ENCODE measurements at regions not wholly inside any gene's neighbourhood (a gene's known extent, or its start where the extent isn't known, plus 50 kb on each side); places are given as distances from the start of the nearest gene placed in this dataset.

GRCh38 chr7:47043304-47043703 is 538.6 kb downstream of the TNS3 start:
- Histone ChIP-seq H3K27me3 (replicated peaks; ENCODE audit: insufficient read depth) (no peaks in the 10 kb centered on the region), H3K27ac (no peak overlapping the region), H3K4me3 (no peak overlapping the region), H3K9me3 (no peaks in the 10 kb centered on the region), H3K36me3 (no peaks in the 10 kb centered on the region), H3K4me1 (replicated peaks) (no peaks in the 10 kb centered on the region)
- no peak for DNase-seq (ENCODE audit: low spot score)
- TF ChIP-seq POLR2A (IDR thresholded peaks at IDR 0.05) (no peak), CTCF (IDR thresholded peaks at IDR 0.05) (no peak), POLR2AphosphoS5 (IDR thresholded peaks at IDR 0.05) (no peak)
- intact Hi-C loops (cut with DNase I) = loop anchor here (10.0 kb wide), 1 partner anchor 109 kb away; no protein-coding TSS in a partner anchor
- WGBS = 52% methylated on average over 2 of the region's 2 CpGs

GRCh38 chr7:47042669-47043068 is 539.2 kb downstream of the TNS3 start:
- no peaks in the 10 kb centered on the region for H3K9me3 ChIP-seq
- H3K4me1 ChIP-seq (replicated peaks) = no peaks in the 10 kb centered on the region
- H3K4me3 ChIP-seq = no peak overlapping the region
- H3K27ac ChIP-seq = no peak overlapping the region
- TF ChIP-seq POLR2AphosphoS5 (IDR thresholded peaks at IDR 0.05) (no peak), POLR2A (IDR thresholded peaks at IDR 0.05) (no peak), CTCF (IDR thresholded peaks at IDR 0.05) (no peak)
- H3K27me3 ChIP-seq (replicated peaks; ENCODE audit: insufficient read depth) = no peaks in the 10 kb centered on the region
- no peak for DNase-seq (ENCODE audit: low spot score)
- intact Hi-C loops (cut with DNase I) = loop anchor here (10.0 kb wide), 1 partner anchor 108 kb away; no protein-coding TSS in a partner anchor
- H3K36me3 ChIP-seq = no peaks in the 10 kb centered on the region
- 81% methylated on average over 3 of the region's 3 CpGs for WGBS

DNA sequence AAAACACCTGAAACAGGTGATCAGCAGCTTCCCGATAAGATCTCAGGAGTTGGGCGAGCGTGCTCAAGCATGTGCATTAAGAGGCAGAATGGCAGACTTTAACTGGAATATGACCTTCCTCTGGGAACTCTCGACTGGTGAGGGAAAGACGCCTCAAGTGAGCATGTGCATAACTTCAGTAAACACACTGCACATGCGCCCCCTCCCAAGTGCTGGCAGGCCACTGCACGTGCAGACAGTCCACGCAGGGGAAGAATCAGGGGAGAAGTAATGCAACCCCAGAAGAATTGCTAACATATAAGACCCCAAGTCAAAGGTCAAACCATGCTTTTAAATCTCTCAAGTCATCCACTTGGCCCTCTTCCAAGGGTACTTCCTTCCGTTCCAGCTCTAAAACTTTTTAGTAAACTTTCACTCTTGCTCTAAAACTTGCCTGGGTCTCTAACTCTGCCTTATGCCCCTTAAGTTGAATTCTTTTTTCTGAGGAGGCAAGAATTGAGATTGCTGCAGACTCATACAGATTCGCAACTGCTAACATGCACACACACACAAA is 541.0 kb downstream of the TNS3 start:
- DNase-seq (ENCODE audit: low spot score) = peak; percentile 44
- no peaks in the 10 kb centered on the region for H3K9me3 ChIP-seq
- H3K36me3 ChIP-seq = no peaks in the 10 kb centered on the region
- H3K4me1 ChIP-seq (replicated peaks) = no peaks in the 10 kb centered on the region
- no peak overlapping the region for H3K4me3 ChIP-seq
- intact Hi-C loops (cut with DNase I) = loop anchor here (10.0 kb wide), 1 partner anchor 106 kb away; no protein-coding TSS in a partner anchor
- no peaks in the 10 kb centered on the region for H3K27me3 ChIP-seq (replicated peaks; ENCODE audit: insufficient read depth)
- no peak overlapping the region for H3K27ac ChIP-seq
- peak; percentile 12 for TF ChIP-seq POLR2AphosphoS5 (IDR thresholded peaks at IDR 0.05)
- no peak for TF ChIP-seq POLR2A (IDR thresholded peaks at IDR 0.05)
- WGBS = 34% methylated on average over 10 of the region's 10 CpGs

DNA sequence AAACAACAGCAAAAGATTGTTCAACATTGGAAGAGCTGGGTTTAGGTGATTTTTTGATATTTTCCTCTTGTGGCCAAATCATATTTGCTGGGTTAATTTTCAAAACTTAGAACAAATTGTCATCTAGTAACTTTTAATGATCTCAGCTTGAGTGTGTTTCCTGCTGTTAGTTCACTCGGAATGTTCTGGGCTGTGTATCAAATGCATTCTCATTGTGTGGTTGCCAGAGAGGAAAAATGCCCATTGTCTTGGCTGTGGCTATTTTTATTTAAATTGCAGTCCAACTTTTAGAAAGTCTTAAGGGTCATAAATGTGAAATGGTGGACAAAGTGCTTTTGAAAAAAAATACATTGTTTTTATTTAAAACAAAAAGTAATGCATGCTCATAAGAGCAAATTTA is 542.0 kb downstream of the TNS3 start:
- TF ChIP-seq POLR2AphosphoS5 (IDR thresholded peaks at IDR 0.05) = peak; percentile 50
- no peak for TF ChIP-seq POLR2A (IDR thresholded peaks at IDR 0.05)
- H3K4me1 ChIP-seq (replicated peaks) = no peaks in the 10 kb centered on the region
- 10% methylated on average over 1 of the region's 1 CpG for WGBS
- H3K4me3 ChIP-seq = no peak overlapping the region
- H3K27ac ChIP-seq = peak overlapping the region in 1 of 2 donors; percentile 44
- DNase-seq (ENCODE audit: low spot score) = peak; percentile 28
- intact Hi-C loops (cut with DNase I) = loop anchor here (10.0 kb wide), 1 partner anchor 105 kb away; no protein-coding TSS in a partner anchor
- no peaks in the 10 kb centered on the region for H3K36me3 ChIP-seq
- no peaks in the 10 kb centered on the region for H3K27me3 ChIP-seq (replicated peaks; ENCODE audit: insufficient read depth)
- no peaks in the 10 kb centered on the region for H3K9me3 ChIP-seq

GRCh38 chr7:47039089-47039648 is 542.7 kb downstream of the TNS3 start:
- 64% methylated on average over 6 of the region's 6 CpGs for WGBS
- H3K4me3 ChIP-seq = no peak overlapping the region
- intact Hi-C loops (cut with DNase I) = no loop called here
- TF ChIP-seq CTCF (IDR thresholded peaks at IDR 0.05) (no peak), POLR2AphosphoS5 (IDR thresholded peaks at IDR 0.05) (no peak), POLR2A (IDR thresholded peaks at IDR 0.05) (no peak)
- H3K36me3 ChIP-seq = no peaks in the 10 kb centered on the region
- H3K27ac ChIP-seq = peak overlapping the region; percentile 17 to 44
- no peak for DNase-seq (ENCODE audit: low spot score)
- H3K4me1 ChIP-seq (replicated peaks) = no peaks in the 10 kb centered on the region
- H3K9me3 ChIP-seq = no peaks in the 10 kb centered on the region
- H3K27me3 ChIP-seq (replicated peaks; ENCODE audit: insufficient read depth) = no peaks in the 10 kb centered on the region

- WGBS = 88% methylated on average over 6 of the region's 6 CpGs
- H3K27me3 ChIP-seq (replicated peaks; ENCODE audit: insufficient read depth) = no peaks in the 10 kb centered on the region
- no peaks in the 10 kb centered on the region for H3K9me3 ChIP-seq
- H3K36me3 ChIP-seq = no peaks in the 10 kb centered on the region
- TF ChIP-seq POLR2AphosphoS5 (IDR thresholded peaks at IDR 0.05) = no peak
- no peak for TF ChIP-seq CTCF (IDR thresholded peaks at IDR 0.05)
- TF ChIP-seq POLR2A (IDR thresholded peaks at IDR 0.05) = no peak
- H3K27ac ChIP-seq = no peak overlapping the region
- H3K4me3 ChIP-seq = no peak overlapping the region
- no peak for DNase-seq (ENCODE audit: low spot score)
- intact Hi-C loops (cut with DNase I) = no loop called here
- H3K4me1 ChIP-seq (replicated peaks) = no peaks in the 10 kb centered on the region
Observed at GRCh38 chr7:47038621-47039020, 543.3 kb downstream of the TNS3 start.
